Left colon (tissue), 2 donors: ENCODE measurements at regions not wholly inside any gene's neighbourhood (a gene's known extent, or its start where the extent isn't known, plus 50 kb on each side); places are given as distances from the start of the nearest gene placed in this dataset.

ENCODE experiments used
- ATAC-seq: fragments of 200-7000 bp; cut with Tn5 transposase; one replicate; pipeline ENCODE4 v1.9.1; 2020; ENCODE audit warnings: mild to moderate bottlenecking, moderate library complexity
- DNase-seq, 2 donors: peaks; one replicate each; pipeline ENCODE4 v3.0.0-alpha.2; 2020
- intact Hi-C, 2 donors: fragments of 100-400 bp; cut with DNase I in 1 of 2; cut with micrococcal nuclease in 1 of 2; formaldehyde crosslinking; loops; one replicate each; pipeline versions ENCODE4 v1.11.2 to v1.14.0; 2022; cut with DNase I, micrococcal nuclease
- donor health status: DM: no; HTN: no; CAD: no.
- donor health status: DM: yes; HTN: yes; CAD: no.

DNA sequence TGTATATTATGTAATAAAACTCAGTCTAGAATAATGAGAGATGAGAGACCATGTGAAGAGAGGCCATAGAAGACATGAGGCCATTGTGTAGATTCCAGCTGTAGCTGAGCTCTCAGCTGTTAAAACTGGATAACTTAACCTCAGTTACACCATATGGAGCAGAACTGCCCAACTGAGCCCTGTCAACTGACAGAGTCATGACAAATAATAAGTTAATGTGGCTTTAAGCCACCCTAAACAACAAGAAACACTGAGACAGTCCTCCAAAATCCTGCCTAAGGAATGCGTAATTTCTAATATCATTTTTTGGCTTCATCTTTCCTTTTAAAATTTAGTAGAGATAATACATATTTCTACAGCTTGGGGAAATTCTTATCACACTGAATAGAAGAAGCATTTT, 580.0 kb upstream of the RGS18 start:
- ATAC-seq (no peak), DNase-seq (no peak)
- intact Hi-C loops = no loop called here

DNA sequence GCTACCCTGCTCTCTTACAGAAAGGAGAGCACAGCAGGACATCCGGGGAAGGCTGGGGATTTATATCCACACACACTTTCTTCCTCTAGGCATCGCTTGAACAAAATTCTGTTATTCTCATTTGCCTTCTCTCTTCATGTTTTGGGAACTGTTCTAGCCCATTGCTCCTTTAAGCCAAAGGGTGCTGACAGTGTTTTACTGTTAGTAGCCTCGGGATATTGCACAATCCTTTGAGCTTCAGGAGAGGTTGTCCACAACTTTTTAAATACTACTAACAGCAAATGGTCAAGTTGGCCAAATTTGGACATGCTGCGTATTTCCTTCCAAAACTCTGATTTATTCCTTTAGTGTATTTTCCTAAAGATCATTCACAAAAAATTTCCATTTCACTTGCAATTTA, 579.2 kb upstream of the RGS18 start:
- no peak for ATAC-seq
- no peak for DNase-seq
- intact Hi-C loops = no loop called here

DNA sequence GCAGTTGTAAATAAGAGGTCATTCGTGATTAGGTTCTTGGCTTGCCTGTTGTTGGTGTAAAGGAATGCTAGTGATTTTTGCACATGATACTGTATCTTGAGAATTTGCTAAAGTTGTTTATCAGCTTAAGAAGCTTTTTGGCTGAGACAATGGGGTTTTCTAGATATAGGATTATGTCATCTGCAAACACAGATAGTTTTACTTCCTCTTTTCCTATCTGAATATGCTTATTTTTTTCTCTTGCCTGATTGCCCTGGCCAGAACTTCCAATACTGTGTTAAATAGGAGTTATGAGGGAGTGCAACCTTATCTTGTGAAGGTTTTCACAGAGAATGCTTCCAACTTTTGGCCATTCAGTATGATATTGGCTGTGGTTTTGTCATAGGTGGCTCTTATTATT, 576.1 kb upstream of the RGS18 start:
- intact Hi-C loops = no loop called here
- DNase-seq = no peak
- ATAC-seq = no peak

GRCh38 chr1:191585095-191585494, 573.2 kb upstream of the RGS18 start:
- ATAC-seq = no peak
- no peak for DNase-seq
- intact Hi-C loops = no loop called here

DNA sequence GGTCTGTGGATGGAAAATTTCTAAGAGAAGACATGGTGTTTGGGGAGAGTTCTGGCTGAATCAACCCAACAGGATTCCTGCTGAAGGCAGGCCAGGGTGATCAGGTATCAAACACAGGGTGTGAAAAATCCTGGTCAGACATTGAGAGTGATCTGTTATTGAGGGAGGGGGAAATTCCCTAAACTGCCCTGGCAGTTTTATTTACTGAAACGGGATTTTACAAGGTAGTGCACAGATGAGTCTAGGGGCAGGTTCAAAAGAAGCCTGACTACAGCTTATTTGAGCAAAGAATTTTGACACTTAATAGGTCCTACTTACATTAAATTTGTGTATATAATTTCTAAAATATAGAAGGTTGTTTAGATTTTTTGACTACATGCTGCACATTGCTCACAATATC, 569.4 kb upstream of the RGS18 start:
- intact Hi-C loops = no loop called here
- DNase-seq = no peak
- ATAC-seq = no peak

DNA sequence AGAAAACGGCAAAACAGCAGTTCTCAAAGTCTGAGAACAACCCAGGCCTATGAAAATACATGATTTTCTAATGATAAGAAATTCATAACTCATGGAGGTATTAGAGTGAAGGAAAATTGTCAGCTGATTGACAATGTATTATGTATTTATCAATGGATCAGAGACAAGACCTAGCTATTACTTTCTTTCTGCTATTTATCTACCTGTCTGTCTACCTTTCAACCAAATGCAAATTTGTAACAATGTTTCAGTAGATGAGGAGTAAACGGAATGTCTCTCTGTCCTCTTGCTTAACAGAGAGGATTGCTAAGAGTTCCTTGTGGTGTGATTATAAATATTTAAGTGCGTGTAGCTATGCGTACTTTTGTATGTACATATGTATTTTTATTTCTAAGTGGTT, 568.7 kb upstream of the RGS18 start:
- intact Hi-C loops = no loop called here
- DNase-seq = no peak
- ATAC-seq = no peak

DNA sequence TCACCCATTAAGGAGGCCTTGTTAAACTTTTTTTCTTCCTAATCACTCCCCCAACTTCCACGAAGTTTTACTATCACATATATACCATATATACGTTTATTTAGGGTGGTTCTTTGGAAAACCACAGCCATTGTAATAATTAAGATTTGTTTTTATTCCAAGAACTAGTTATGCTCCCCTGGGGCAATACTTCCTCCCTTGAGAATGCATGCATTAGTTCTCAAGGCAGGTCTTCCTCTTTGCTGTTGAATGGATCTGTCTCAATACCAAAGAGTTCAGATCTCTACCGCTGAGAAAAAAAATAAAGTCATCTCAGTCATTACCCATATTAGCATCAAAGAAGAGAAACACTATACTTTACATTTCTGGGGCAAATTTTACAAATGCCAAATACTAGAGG, 567.7 kb upstream of the RGS18 start:
- intact Hi-C loops = no loop called here
- no peak for ATAC-seq

GRCh38 chr1:191592039-191592438, 566.2 kb upstream of the RGS18 start:
- DNase-seq (no peak), ATAC-seq (no peak)
- intact Hi-C loops = no loop called here

More for the DNA sequence above, 567.7 kb upstream of the RGS18 start:
- no peak for DNase-seq

- DNase-seq (no peak), ATAC-seq (no peak)
- intact Hi-C loops = no loop called here
Measured at GRCh38 chr1:191592907-191593306, 565.4 kb upstream of the RGS18 start.

GRCh38 chr1:191595170-191595569, 563.1 kb upstream of the RGS18 start:
- no peak for ATAC-seq
- no peak for DNase-seq
- intact Hi-C loops = no loop called here

GRCh38 chr1:191608367-191608766, 549.9 kb upstream of the RGS18 start:
- ATAC-seq (no peak), DNase-seq (no peak)
- intact Hi-C loops = no loop called here

DNA sequence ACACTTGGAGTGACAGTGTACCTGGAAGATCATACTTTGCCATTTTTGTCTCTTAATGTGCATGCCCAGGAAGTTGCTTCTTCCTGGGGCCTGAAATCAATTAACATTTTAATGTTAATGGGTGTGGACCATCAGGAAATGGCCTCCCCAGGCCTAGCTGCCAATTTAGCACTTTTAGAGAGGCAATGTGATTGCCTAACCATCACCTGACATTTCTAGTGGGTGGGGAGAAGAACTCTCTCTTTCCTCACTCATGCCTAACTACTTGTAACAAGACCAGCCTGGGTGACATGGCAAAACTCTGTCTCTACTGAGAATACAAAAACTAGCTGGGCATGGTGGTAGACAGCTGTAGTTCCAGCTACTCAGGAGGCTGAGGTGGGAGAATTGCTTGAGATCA, 549.0 kb upstream of the RGS18 start:
- DNase-seq (no peak), ATAC-seq (no peak)
- intact Hi-C loops = no loop called here

GRCh38 chr1:191615101-191615821, 543.0 kb upstream of the RGS18 start:
- intact Hi-C loops = no loop called here
- DNase-seq = no peak
- no peak for ATAC-seq

- intact Hi-C loops = no loop called here
- ATAC-seq = no peak
- DNase-seq = no peak
Measured at GRCh38 chr1:191618181-191618580, 540.1 kb upstream of the RGS18 start.

DNA sequence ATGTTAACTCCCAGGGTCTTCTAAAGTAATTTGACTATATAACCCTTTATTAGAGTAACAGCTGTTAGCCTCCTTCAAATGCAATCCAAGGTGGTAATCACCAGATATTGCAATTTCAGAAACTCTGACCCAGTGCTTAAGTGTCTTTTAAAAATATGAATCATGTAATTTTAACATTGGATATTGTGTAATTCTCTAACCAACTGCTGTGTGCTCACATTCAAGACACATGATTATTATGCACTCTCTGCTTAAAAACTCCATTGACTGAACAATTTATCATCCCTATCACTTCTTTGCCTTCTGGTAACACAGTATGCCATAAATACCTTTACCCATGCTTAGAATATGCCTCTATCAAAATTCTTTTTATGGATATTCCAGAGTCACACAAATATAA, 537.4 kb upstream of the RGS18 start:
- ATAC-seq = no peak
- intact Hi-C loops = no loop called here
- no peak for DNase-seq

GRCh38 chr1:191624044-191624443, 534.2 kb upstream of the RGS18 start:
- DNase-seq (no peak), ATAC-seq (no peak)
- intact Hi-C loops = no loop called here

- no peak for DNase-seq
- intact Hi-C loops = no loop called here
- no peak for ATAC-seq
Measured at GRCh38 chr1:191629836-191630235, 528.4 kb upstream of the RGS18 start.

GRCh38 chr1:191634801-191635508, 523.3 kb upstream of the RGS18 start:
- intact Hi-C loops = no loop called here
- ATAC-seq (no peak), DNase-seq (no peak)

DNA sequence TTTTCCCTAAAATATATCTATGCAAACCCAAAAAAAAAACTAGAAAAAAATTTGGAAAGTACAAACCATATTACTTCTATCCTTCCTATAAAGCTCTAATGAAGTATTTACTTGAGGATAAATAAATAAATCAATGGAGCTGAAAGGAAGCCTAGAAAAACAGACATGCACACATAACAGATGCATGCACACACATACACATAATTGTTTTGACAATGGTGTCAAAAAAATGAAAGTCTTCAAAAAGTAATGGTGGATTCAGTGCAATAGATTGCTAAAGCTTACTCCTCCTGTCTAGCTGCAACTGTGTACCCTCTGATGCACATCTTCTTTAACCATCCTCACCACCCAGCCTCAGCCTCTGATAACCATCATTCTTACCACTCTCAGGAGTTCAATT, 521.9 kb upstream of the RGS18 start:
- no peak for DNase-seq
- no peak for ATAC-seq
- intact Hi-C loops = no loop called here

GRCh38 chr1:191641420-191642260, 516.6 kb upstream of the RGS18 start:
- ATAC-seq = no peak
- intact Hi-C loops = no loop called here
- DNase-seq = no peak
